RCC 7860 (cell line): ENCODE measurements at regions not wholly inside any gene's neighbourhood (a gene's known extent, or its start where the extent isn't known, plus 50 kb on each side); places are given as distances from the start of the nearest gene placed in this dataset.
A peak's percentile ranks its signal among the peaks of the same experiment; 100 is the strongest.
"Not testable (repeated sequence)": the region's sequence is repeated elsewhere in the genome, so short reads cannot be mapped to it uniquely, and the experiment has no call there.

Experiments used
- DNase-seq: peaks from one replicate; pipeline ENCODE4 v3.0.0-alpha.2; 2015; ENCODE audit warnings: low spot score
- FAIRE-seq: peaks from 2 replicates; lab custom pipeline; 2012; peaks lifted over from hg19 to GRCh38; lab: Jason Lieb, UNC

DNA sequence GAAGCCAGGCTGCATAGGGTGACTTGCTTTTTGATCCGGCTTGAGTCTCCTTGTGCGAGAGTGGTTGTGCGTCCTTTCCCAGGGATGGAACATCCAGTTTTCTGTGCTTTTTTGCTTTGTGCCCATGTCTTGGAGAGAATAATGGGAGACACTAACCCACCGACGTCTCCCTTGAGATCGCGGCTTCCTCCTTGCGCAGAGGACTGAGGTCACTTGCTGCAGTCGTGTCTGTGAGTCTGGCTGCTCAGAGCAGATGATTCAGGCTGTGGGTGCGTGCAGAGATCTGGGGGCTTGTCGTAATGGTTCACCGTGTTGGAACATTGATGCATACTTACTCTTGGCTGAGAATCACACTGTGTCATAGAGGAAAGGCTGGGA lies 164.5 kb upstream of the CACNA1E start:
- DNase-seq (no peak), FAIRE-seq (no peak)

DNA sequence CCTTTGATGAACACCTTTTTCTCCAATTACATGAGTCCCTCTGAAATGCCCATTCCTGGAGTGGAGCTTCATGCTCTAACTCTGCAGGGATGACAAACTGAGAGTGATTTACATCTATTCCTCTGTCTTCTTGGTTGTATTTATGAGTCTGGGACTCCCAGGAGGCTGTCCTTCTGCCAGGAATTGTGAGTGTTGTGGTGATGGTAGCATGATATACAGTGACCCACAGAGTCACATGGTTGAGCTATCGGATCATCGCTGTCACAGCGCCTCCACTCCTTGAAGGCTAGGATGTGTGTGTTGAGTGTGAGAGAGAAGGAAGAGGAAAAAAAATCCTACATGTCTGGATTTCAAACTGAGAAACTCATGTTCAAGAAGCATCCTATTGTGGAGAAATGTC lies 163.4 kb upstream of the CACNA1E start:
- no peak for DNase-seq

DNA sequence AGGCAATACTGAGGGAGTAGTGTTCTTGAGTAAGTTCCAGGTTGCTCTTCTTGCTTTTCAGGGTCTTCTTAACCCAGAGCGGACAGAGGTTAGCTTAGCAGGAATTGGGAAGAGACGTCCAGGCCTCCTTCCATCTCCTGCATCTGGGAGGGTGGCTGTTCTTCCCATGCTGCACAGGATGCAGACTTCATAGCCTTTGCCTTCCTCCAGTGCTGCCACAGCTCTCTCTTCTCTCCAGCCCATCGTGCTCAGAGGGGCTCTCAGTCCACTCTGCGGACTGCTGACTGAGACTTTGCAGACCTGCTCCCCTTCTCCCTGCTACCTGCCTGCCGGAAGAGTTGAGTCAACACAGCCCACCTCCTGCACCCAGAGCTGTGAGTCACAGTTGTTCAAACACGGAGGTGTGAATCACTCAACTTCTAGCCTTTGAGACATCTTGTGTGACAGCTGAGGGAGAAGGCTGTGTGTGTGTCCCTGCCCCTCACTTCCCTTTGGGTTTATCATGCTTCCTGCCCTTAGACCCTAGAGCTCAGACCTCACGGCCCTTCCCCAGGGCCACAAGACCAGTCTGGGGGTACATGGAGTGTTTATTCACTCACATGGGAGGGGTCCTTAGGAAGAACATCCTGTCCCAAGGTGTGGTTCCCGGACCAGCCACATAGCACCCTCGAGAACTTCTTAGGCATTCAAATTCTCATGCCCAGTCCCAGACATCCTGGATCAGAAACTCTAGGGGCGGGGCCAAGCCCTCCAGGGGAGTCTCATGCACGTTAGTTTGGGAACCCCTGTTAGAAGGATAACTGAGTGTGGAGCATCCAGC lies 158.3 kb upstream of the CACNA1E start:
- FAIRE-seq (no peak), DNase-seq (peak; percentile 15)

More for the DNA sequence above, 163.4 kb upstream of the CACNA1E start:
- no peak for FAIRE-seq

DNA sequence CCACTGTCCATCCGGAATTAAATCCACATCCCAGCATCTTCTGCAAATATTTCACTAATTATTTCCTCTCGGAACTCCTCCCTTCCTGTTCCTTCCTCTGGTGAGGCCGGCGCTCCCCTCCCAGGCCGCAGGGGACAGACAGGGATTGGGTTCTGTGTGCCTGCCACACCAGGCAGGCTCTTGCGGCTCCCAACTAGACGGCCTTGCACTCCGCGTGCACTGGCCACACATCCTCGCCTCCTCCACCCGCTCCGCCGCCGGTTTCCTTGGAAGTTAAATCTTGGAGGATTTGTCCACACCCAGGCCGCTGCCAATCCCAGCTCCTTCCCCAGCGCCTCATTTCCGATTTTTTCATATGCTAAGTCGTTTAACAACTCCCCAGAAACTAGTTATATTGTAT lies 157.6 kb upstream of the CACNA1E start:
- DNase-seq, FAIRE-seq: not testable (repeated sequence)

DNA sequence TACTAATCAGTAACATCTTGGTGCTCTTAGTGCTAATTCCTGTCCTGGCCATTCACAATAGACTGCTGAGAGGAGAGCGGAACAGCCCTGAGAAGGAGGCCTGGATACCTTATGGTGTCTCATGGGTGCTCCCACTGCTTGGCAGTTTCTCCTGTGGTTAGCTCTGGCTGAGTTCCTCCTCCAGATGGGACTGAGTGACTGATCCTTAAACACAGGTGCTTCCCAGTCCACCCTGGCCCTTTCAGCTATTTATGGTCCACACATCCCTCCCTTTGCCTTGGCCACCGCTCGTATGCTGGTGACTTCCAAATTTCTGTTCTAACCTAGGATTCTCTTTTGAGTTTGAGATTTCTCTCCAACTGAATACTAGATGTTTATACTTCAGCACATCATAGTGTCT lies 157.0 kb upstream of the CACNA1E start:
- DNase-seq (no peak), FAIRE-seq (no peak)

DNA sequence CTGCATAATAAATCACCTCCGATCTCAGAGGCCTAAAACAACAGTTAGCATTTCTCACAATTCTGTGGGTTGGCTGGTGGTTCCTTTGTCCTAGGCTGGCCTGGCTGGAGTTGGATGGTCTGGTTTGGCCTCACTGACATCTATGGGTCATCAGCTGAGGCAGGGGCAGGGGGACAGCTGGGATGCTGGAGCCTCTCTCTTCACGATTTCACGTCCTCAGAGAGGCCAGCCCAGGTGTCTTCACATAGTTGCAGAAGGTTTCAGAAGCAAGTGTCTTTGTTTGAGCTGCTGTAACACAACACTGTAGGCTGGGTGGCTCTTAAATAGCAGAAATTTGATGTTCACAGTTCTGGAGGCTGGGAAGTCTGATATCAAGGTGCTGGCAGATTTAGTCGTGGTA lies 155.5 kb upstream of the CACNA1E start:
- no peak for DNase-seq
- FAIRE-seq: no peak

DNA sequence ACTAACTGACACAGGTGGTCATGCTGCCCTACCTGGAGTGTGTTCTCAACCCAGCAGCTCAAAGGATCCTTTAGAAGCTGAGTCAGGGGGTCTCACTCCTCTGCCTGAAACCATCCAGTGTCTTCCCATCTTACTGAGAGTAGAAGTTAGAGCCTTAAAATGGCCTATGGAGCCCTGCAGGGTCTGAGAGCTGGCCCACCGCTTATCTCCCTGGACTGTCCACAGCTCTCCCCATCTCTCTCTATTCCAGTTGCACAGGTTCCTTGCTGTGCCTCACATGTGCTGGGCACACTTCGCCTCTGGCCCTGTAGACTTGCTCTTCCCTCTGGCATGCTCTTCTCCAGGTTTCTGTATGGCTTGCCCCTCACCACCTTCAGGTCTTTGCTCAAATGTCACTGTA lies 148.6 kb upstream of the CACNA1E start:
- no peak for FAIRE-seq
- no peak for DNase-seq

DNA sequence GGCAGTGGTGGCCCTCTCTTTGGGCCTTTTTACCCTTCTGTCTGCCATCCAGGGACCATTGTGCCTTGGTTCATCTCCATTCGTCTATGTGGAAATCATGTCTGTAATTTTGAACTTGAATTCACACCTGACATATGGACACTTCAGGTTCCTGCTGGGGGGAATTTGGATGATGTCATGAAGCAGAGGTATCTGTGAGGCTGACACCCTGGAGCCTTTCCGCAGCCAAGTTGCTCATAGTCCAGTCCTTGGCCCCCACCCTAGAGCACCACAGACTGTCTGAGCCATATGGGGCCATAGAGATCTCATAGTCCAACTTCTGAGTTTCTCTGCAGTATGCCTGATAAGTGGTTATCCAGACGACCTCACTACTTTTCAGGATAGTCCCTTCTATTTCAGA lies 147.7 kb upstream of the CACNA1E start:
- DNase-seq (no peak), FAIRE-seq (no peak)

DNA sequence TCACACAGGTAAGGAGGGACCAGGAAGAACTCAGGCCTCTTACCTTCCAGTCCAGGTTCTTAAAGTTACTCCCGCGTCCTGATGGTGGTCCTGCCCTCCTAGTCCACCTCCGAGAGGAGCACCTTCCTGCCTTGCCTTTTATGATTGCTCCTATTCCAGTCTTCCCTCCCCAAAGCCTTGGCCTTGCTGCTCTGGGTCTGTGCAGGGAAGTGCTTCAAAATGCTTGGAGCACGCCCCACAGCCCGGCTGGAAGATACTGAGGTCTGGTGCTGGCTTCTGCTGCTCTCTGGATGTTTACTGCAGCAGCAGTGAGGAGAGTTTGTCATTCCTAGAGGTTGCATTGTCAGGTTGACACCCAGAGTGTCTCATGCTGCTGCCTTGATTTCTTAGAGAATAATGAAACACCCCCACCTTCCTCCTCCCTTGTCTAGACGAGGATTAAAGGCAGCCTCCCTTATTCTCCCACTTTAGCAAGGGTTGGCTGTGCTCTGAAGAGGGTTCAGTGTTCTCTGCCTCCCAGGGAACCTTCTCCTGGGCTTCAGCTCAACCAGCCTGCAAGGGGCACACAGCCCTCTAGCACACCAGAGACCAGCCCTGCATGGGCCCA lies 142.2 kb upstream of the CACNA1E start:
- FAIRE-seq (no peak), DNase-seq (no peak)

DNA sequence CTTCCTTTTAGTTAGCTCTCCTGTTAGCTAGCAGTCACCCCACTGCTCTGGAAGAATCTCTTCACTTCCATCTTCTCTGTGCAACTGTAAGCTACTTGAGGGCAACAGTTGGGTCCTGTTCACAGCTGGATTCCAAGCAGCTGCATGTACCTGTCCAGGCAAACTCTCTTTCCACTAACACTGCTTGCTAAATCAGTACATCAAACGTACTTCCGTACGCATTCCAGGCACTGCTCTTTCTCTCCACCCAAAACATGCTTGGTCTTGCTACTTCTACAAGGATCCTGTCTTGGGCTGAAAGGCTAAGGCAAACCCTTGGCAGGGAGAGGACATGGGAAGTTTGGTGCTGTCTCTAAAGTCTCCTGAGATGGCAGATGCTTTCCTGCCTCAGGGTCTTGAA lies 139.2 kb upstream of the CACNA1E start:
- FAIRE-seq: no peak
- no peak for DNase-seq

DNA sequence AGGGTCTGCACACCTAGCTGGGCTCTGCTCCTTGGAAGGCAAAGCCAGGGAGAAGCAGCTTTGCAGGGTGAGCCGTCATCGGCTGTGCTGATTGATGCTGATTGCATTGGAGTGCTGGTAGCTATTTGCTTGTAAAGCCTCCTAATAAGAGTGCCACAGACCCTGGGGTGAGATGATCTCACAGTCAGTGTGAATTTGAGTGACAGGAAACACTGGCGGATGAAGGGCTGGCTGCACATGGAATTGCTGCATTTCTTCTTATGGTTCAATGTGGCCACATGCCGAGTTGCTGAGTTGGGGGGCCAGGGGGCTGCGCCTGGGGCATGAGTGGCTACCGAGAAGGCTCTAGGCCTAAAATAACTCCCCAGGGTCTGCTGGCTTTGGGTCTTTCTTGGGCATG lies 138.2 kb upstream of the CACNA1E start:
- FAIRE-seq (no peak), DNase-seq (no peak)

DNA sequence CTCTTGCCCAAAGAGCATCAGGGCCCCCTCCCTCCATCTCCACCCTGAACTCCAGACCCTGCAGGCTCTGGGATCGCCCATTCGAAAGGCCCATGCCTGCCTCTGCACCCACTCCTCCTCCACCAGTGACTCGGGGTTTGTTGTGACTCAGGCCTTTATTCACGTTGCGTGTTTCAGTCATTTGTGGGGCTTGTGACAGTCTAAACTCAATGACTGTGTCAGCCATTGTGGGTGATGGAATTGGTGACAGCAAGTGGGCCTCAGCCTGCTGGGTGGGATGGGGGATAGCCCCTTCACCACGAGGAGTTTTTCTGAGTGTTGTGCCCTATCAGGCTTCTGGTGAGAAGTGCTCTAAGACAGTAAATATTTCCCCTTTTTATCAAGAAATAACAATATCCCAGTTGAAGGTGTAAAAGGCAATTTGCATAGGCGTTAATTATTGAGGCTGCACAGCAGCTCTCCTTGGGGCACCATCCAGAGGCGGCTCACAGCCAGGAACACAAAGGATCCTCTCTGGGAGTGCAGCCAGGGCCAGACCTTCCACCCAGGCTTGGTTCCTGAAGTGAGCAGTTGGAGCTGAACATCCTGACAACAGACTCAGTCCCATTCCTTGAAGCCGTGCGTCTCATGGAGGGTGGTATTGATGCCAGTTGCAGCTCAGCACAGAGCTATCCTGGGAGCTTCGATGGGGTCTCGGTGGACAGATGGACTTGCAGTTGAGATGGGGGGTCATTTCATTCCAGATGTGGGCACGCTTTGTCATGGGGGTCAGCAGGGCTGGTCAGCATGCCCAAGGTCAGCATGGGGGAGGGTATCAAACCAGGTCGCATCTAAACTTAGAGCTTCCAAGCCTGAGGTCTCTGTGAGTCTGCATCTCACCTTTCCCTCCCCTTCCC lies 135.6 kb upstream of the CACNA1E start:
- FAIRE-seq (no peak), DNase-seq (no peak)

DNA sequence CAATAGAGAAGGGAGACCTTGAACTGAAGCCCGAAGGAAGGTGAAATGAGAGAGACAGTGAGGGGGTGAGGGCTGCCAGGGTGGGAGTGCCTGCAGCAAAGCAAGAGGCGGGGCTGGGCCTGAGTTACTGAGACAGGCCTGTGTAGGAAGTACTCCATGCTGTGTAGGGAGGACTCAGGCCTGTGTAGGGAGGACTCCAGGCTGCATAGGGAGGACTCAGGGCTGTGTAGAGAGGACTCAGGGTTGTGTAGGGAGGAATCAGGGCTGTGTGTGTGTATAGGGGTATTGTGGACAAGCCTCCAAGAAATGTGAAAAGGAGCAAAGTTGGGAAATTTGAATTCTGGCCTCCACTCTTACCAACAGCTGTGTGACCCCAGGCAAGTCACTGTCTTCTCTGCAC lies 133.8 kb upstream of the CACNA1E start:
- FAIRE-seq (no peak), DNase-seq (no peak)

DNA sequence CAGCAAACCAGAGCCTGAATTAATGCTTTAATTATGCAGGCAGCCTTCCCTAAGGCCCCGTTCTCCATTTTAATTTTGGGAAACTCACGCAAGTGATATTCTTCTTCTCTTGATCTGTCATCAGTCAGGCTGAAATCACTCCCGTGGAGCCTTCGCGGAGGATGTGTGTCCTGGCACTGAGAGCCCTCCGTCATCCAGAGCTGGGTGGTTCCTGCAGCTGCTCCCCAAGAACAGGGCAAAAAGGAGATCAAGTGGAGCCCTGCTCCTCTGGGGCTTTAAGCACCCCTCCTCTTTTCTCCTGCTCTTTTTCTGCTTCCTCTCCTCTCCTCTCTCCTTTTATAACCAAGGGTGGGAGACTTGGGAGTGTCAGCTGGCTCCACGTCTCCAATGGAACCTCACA lies 133.2 kb upstream of the CACNA1E start:
- no peak for FAIRE-seq

DNA sequence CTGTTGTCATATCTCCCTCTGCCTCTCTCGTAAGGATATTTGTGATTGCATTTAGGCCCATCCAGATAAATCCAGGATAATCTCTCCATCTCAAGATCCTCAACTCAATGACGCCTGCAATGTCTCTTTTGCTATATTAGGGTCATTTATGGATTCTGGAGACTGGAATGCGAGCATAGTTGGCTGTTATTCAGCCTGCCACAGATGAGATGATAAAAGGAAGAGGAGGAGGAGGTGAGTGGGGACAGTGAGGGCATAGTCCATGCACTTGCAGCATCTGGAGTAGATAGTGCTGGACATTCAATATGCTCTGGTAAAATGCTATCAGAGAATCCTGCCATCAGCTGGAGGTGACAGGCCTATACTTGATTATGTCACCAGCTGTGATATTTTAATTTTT lies 131.6 kb upstream of the CACNA1E start:
- FAIRE-seq: no peak
- DNase-seq: no peak

More for the DNA sequence above, 133.2 kb upstream of the CACNA1E start:
- no peak for DNase-seq

DNA sequence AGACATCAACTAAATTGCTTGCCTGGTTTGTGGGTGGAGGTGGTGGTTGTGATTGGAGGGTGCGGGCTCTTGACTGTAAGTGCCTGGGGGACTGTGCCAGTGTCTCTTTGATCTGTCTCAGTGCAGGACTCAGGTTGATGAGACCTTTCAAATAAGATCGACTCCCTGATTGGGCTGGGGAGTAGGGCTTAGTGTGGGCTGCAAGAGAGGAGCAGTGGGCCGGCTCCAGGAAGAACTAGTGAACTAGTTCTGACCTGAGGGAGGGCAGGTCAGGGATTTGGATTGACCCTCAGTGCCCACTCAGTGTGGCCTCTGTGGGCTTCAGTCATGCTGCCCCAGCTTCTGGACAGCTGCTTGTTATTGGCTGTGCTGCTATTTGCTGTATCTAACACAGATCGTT lies 130.6 kb upstream of the CACNA1E start:
- DNase-seq (no peak), FAIRE-seq (no peak)

DNA sequence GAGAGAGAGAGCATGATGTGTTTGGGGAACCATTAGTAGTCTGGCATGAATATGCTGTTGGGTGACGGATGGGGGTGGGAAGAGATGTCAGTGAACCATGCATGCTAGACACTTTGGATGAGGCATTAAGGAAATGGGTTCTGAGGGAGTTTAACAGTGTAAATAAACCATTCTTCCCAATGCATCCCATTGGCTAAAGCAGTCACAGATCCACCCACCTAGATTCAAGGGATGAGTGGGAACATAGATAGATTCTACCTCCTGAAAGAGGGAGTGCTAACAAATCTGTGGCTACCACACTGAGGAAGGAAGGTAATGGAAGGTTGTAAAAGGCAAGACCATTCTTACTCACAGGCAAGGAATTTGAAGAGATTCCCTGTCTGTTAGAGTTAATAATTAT lies 129.8 kb upstream of the CACNA1E start:
- FAIRE-seq: no peak

DNA sequence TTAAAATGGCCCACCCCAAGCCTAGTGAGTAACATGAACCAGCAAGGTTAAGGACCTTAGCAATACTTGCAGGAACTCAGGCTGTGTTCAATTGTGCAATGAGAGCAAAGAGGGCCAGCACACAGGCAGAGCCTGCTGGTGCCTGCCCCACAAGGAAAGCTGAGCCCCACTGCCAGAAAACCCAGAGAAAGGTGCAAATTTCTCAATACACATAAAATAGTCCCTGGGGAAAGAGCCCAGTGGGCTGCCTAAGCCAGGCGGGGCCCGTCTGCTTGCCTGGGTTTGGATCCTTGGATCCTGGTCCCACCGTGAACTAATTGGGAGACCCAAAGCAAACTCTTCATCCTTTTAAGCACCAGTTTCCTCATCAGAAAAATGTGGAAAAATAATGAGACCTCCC lies 128.5 kb upstream of the CACNA1E start:
- no peak for DNase-seq
- no peak for FAIRE-seq

More for the DNA sequence above, 129.8 kb upstream of the CACNA1E start:
- no peak for DNase-seq

DNA sequence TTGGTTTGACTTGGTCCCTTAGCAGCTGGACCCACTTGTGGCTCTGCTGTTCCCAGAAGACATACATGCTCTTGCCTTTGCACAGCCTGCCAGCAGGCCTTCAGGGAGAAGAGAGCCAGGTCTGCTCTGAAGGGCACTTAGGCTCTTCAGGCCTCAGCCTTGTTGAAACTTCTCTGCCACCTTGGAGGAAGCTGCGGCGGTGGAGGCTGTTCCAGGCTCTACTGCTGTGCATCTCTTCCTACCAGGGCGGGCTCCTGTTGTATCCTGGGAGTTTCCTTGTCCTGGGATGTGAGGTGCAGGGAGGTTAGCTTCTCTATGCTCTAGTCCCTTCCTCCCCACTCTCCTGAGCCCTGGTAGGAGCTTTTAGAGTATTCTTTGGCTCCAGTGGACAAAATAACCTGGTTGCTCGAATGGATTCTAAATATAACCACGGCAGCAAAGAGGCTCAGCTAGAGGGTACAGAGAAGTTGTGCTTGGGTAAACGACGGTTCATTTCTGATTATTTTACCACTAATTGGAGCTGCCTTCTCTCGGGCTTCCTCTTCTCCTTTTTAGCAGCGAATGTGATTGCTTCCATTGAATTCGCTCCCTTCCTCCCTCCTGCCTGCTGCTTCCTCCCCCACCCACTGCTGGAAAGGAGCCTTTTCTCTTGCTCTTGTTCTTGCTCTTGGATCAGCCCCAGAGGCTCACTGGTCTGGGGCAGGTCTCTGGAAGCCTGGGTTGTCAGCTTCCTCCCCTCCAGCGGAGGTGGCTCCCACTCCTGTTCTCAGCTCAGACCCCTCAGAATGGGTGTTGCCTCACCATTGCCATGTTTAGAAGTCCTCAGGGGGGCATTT lies 126.6 kb upstream of the CACNA1E start:
- no peak for DNase-seq

DNA sequence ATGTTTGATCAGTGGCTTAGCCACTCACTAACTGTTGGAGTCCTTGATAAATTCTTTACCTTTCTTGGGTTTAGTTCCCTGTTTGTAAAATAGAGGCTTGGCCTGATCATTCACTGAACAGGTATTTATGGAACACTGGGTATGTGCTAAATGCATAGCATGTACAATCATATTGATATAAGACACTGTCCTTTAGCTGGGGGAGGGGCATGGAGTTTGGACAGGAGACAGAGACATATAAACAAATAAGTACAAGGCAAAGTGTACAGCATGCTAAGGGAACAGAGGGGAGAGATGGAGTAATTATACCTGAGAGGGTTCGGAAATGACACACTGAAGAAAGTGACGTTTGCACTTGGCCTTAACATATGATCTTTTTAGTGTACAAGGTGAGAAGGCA lies 124.3 kb upstream of the CACNA1E start:
- FAIRE-seq (no peak), DNase-seq (no peak)

More for the DNA sequence above, 126.6 kb upstream of the CACNA1E start:
- FAIRE-seq: no peak

DNA sequence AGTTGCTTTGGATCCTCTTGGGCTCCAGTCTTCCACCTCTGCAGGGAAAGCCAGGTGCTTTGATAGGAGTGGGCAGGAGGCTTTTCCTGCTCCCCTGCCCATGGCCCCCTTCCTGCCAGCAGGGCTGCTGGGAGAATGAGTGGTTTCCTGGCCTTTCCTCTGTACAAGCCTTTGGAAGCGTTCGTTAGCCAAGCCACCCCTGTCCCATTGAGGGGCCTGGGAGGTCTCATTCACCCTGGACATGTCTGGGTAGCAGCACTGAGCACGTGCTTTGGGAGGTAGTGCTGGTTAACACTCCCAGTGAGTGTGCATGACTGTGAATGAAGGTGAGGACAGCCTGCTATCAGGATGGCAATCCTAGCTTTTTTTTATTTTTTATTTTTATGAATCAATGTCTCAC lies 118.5 kb upstream of the CACNA1E start:
- no peak for FAIRE-seq
- no peak for DNase-seq
